NCI-H510A treated with DMSO at 0.1 percent for 48 hours (cell line): ENCODE measurements at regions not wholly inside any gene's neighbourhood (a gene's known extent, or its start where the extent isn't known, plus 50 kb on each side); places are given as distances from the start of the nearest gene placed in this dataset.

ENCODE experiments used
- DNase-seq: peaks from one replicate; lab custom pipeline; 2025; lab: John Stamatoyannopoulos, UW

- no peak for DNase-seq
Observed at GRCh38 chr20:58139849-58140786, 88.3 kb downstream of the ANKRD60 start.

- no peak for DNase-seq
Observed at GRCh38 chr20:58138395-58138794, 90.1 kb downstream of the ANKRD60 start.

- DNase-seq: no peak
Observed at GRCh38 chr20:58137651-58138265, 90.7 kb downstream of the ANKRD60 start.

GRCh38 chr20:58137236-58137635 lies 91.2 kb downstream of the ANKRD60 start:
- no peak for DNase-seq

GRCh38 chr20:58136149-58136484 lies 92.3 kb downstream of the ANKRD60 start:
- no peak for DNase-seq

- no peak for DNase-seq
Observed at GRCh38 chr20:58135441-58136148, 92.9 kb downstream of the ANKRD60 start.

GRCh38 chr20:58133020-58133808 lies 95.2 kb downstream of the ANKRD60 start:
- DNase-seq: no peak

GRCh38 chr20:58131551-58132142 lies 96.8 kb downstream of the ANKRD60 start:
- DNase-seq: no peak

GRCh38 chr20:58131151-58131550 lies 97.3 kb downstream of the ANKRD60 start:
- DNase-seq: no peak

- no peak for DNase-seq
Observed at GRCh38 chr20:58130581-58130980, 97.9 kb downstream of the ANKRD60 start.

GRCh38 chr20:58130156-58130555 lies 98.3 kb downstream of the ANKRD60 start:
- no peak for DNase-seq

- no peak for DNase-seq
Observed at GRCh38 chr20:58129721-58130151, 98.7 kb downstream of the ANKRD60 start.

- DNase-seq: no peak
Observed at GRCh38 chr20:58128635-58129625, 99.5 kb downstream of the ANKRD60 start.

GRCh38 chr20:58127701-58128111 lies 100.7 kb downstream of the ANKRD60 start:
- DNase-seq: no peak

GRCh38 chr20:58125726-58126125 lies 102.7 kb downstream of the ANKRD60 start:
- no peak for DNase-seq

- DNase-seq: no peak
Observed at GRCh38 chr20:58117944-58118343, 110.5 kb downstream of the ANKRD60 start.

- no peak for DNase-seq
Observed at GRCh38 chr20:58116505-58116904, 111.9 kb downstream of the ANKRD60 start.

- DNase-seq: no peak
Observed at GRCh38 chr20:58113716-58114115, 114.7 kb downstream of the ANKRD60 start.

- no peak for DNase-seq
Observed at GRCh38 chr20:58112017-58112781, 116.3 kb downstream of the ANKRD60 start.
